ENCODE measurements at regions not wholly inside any gene's neighbourhood (a gene's known extent, or its start where the extent isn't known, plus 50 kb on each side); places are given as distances from the start of the nearest gene placed in this dataset.

DNA sequence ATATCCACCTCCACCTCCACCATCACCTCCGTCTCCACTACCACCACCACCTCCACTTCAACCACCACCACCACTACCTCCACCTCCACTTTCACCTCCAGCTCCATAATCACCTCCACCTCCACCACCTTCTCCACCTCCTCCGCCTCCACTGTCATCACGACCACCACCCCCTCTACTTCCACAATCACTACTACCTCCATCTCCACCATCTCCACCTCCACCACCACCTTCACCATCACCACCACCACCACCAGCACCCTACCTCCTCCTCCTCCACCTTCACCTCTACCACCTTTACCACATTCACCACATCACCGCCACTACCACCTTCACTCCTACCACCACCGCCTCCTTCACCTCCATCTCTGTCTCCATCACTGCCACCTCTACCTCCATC is 435.7 kb downstream of the MCTP2 start:
- Mint-ChIP-seq H3K36me3 (ENCODE audit: low read depth) (no peaks in the 10 kb centered on the region), H3K4me3 (no peak overlapping the region), H3K27ac (no peak overlapping the region), H3K4me1 (peaks cover 14% of the 10 kb centered on the region), H3K27me3 (ENCODE audit: insufficient read depth, low read depth, poor library complexity) (peaks cover 5% of the 10 kb centered on the region), H3K9me3 (no peaks in the 10 kb centered on the region)
- Histone ChIP-seq H3K27me3 (ENCODE audit: insufficient read depth) (no peaks in the 10 kb centered on the region), H3K79me2 (replicated peaks; ENCODE audit: insufficient read depth) (no peaks in the 10 kb centered on the region), H3F3A (replicated peaks; ENCODE audit: low read depth) (no peaks in the 10 kb centered on the region), H3K36me3 (ENCODE audit: insufficient read depth) (no peaks in the 10 kb centered on the region), H3K4me2 (no peak overlapping the region), H3K4me1 (ENCODE audit: insufficient read depth) (peaks cover 10% of the 10 kb centered on the region), H3K4me3 (no peak overlapping the region), H2AFZ (no peak overlapping the region), H4K20me1 (replicated peaks; ENCODE audit: insufficient read depth) (no peaks in the 10 kb centered on the region), H3K9me2 (ENCODE audit: insufficient read depth) (no peaks in the 10 kb centered on the region), H3K27ac (ENCODE audit: low read depth) (no peak overlapping the region)
- no peak for DNase-seq (ENCODE audit: low spot score)
- ATAC-seq, result no peak
- TF ChIP-seq CREB1 (CRISPR knock-in tag; IDR thresholded peaks at IDR 0.05; ENCODE audit: low read depth) (no peak), POLR2AphosphoS5 (IDR thresholded peaks at IDR 0.05; ENCODE audit: low read depth) (no peak), EZH2phosphoT487 (IDR thresholded peaks at IDR 0.05; ENCODE audit: unreplicated experiment) (no peak), EZH2 (IDR thresholded peaks at IDR 0.05; ENCODE audit: low read depth, unreplicated experiment) (no peak)
- TF ChIP-seq, protein P1, sequence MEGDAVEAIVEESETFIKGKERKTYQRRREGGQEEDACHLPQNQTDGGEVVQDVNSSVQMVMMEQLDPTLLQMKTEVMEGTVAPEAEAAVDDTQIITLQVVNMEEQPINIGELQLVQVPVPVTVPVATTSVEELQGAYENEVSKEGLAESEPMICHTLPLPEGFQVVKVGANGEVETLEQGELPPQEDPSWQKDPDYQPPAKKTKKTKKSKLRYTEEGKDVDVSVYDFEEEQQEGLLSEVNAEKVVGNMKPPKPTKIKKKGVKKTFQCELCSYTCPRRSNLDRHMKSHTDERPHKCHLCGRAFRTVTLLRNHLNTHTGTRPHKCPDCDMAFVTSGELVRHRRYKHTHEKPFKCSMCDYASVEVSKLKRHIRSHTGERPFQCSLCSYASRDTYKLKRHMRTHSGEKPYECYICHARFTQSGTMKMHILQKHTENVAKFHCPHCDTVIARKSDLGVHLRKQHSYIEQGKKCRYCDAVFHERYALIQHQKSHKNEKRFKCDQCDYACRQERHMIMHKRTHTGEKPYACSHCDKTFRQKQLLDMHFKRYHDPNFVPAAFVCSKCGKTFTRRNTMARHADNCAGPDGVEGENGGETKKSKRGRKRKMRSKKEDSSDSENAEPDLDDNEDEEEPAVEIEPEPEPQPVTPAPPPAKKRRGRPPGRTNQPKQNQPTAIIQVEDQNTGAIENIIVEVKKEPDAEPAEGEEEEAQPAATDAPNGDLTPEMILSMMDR (conservative IDR thresholded peaks at IDR 0.05; ENCODE audit: low read depth in 2 of 2), result no peak

DNA sequence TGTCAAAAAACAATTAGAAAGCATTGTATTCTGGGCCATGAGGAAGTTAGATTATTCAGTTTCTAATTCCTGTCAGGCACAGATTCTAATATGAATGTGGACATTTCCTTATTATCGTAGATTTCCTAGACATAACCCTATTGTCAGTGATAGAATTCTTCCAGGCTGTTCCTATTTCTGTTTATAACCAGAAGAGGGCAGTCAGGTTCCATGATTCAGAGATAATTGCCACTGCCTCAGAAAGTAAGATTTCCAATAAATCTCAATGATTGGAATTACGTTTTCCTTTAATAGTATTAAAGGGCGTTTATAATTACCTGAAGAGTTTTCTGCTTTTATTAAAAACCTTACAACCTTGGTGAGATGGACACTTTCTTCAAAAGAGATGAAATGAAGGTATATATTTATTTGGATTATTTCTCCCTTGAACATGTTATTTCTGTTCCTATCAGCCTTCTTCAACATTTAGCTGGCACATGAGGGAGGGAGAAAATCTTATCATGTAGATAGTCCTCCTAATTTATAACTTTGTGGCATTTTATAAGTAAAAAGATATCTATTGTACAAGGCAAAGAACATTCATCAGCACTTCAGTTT is 439.2 kb downstream of the MCTP2 start:
- Mint-ChIP-seq H3K4me3 (no peak overlapping the region), H3K27me3 (ENCODE audit: insufficient read depth, low read depth, poor library complexity) (peaks cover 11% of the 10 kb centered on the region), H3K9me3 (no peaks in the 10 kb centered on the region), H3K27ac (no peak overlapping the region), H3K36me3 (ENCODE audit: low read depth) (no peaks in the 10 kb centered on the region), H3K4me1 (peaks cover 24% of the 10 kb centered on the region)
- peak; percentile 57 for DNase-seq (ENCODE audit: low spot score)
- Histone ChIP-seq H3K36me3 (ENCODE audit: insufficient read depth) (no peaks in the 10 kb centered on the region), H3K4me2 (no peak overlapping the region), H3K9me2 (ENCODE audit: insufficient read depth) (no peaks in the 10 kb centered on the region), H3K4me3 (no peak overlapping the region), H3K27ac (ENCODE audit: low read depth) (no peak overlapping the region), H2AFZ (no peak overlapping the region), H3K79me2 (replicated peaks; ENCODE audit: insufficient read depth) (no peaks in the 10 kb centered on the region), H4K20me1 (replicated peaks; ENCODE audit: insufficient read depth) (no peaks in the 10 kb centered on the region), H3K4me1 (ENCODE audit: insufficient read depth) (peaks cover 18% of the 10 kb centered on the region), H3K27me3 (ENCODE audit: insufficient read depth) (no peaks in the 10 kb centered on the region), H3F3A (replicated peaks; ENCODE audit: low read depth) (no peaks in the 10 kb centered on the region)
- ATAC-seq, result no peak; the same call in 2 of the 3 replicates
- TF ChIP-seq, protein P1 (conservative IDR thresholded peaks at IDR 0.05; ENCODE audit: low read depth in 2 of 2), result peak; percentile 75 to 91
- no peak for TF ChIP-seq ZNF114 (CRISPR knock-in tag; IDR thresholded peaks at IDR 0.05)
